K562 (cell line): ENCODE measurements at regions not wholly inside any gene's neighbourhood (a gene's known extent, or its start where the extent isn't known, plus 50 kb on each side); places are given as distances from the start of the nearest gene placed in this dataset.

ENCODE experiments used
- BHLHE40 ChIP-seq: IDR thresholded peaks from 2 replicates; pipeline ENCODE4 v1.6.1; 2011; ENCODE audit warnings: low read length, improper control_type of control experiment
- CTCF ChIP-seq, 3 experiments: IDR thresholded peaks in 2 of 3; conservative IDR thresholded peaks in 1 of 3; 2 replicates each; pipeline ENCODE4 v1.5.1; 2011 to 2012; ENCODE audit warnings: low read length in 3 of 3, mild to moderate bottlenecking in 3 of 3, control low read depth in 2 of 3, improper control_type of control experiment in 1 of 3, inconsistent platforms in 1 of 3, low read depth in 1 of 3, mixed read lengths in 1 of 3, moderate library complexity in 1 of 3; ENCODE audit not compliant: insufficient read depth in 2 of 3
- DDX20 ChIP-seq: fragments of 450-650 bp; IDR thresholded peaks from 2 replicates; pipeline ENCODE4 v1.6.1; 2016; ENCODE audit warnings: missing genetic modification characterization, low read depth, mild to moderate bottlenecking, missing compliant biosample characterization, moderate library complexity
- EGR1 ChIP-seq: fragments of 450-650 bp; conservative IDR thresholded peaks from 2 replicates; pipeline ENCODE4 v1.6.1; 2017; ENCODE audit warnings: mild to moderate bottlenecking
- ELF4 ChIP-seq: fragments of 450-650 bp; formaldehyde crosslinking; IDR thresholded peaks from 2 replicates; pipeline ENCODE4 v1.4.0; 2022; ENCODE audit warnings: missing genetic modification characterization
- EP300 ChIP-seq: IDR thresholded peaks from 2 replicates; pipeline ENCODE4 v1.6.1; 2012; ENCODE audit warnings: low read length, improper control_type of control experiment
- PHF20 ChIP-seq: fragments of 450-650 bp; IDR thresholded peaks from 2 replicates; pipeline ENCODE4 v1.6.1; 2018; ENCODE audit not compliant: partially characterized antibody
- RFX5 ChIP-seq: IDR thresholded peaks from 2 replicates; pipeline ENCODE4 v1.6.1; 2011; ENCODE audit warnings: low read depth, mild to moderate bottlenecking, improper control_type of control experiment, low read length
- RNF2 ChIP-seq: sonication (generic); IDR thresholded peaks from 2 replicates; pipeline ENCODE4 v1.6.1; 2016
- SREBF1 ChIP-seq: fragments of 150-350 bp; IDR thresholded peaks from 2 replicates; pipeline ENCODE4 v1.6.1; 2014; ENCODE audit warnings: antibody characterized with exemption, low read depth, low read length, borderline replicate concordance
- ZNF436 ChIP-seq: fragments of 250-450, 450-650 bp; sonication (Bioruptor Pico); formaldehyde crosslinking; IDR thresholded peaks from 2 replicates; pipeline ENCODE4 v1.7.0; 2020; ENCODE audit warnings: mild to moderate bottlenecking
- ZNF449 ChIP-seq: fragments of 250-450 bp; sonication (Bioruptor Pico); IDR thresholded peaks from 2 replicates; pipeline ENCODE4 v1.8.0; 2022; ENCODE audit warnings: moderate library complexity, mild to moderate bottlenecking, inconsistent platforms
- TF ChIP-seq, protein P1 (sequence below): sonication (generic); formaldehyde crosslinking; IDR thresholded peaks from 2 replicates; pipeline ENCODE4 v1.9.0; 2022; ENCODE audit warnings: mild to moderate bottlenecking, missing genetic modification reagents
- TF ChIP-seq, protein P2 (sequence below): fragments of 250-450 bp; sonication (Bioruptor Pico); IDR thresholded peaks from 2 replicates; pipeline ENCODE4 v1.8.0; 2021; ENCODE audit warnings: borderline replicate concordance, mild to moderate bottlenecking, moderate library complexity; ENCODE audit not compliant: poor library complexity, severe bottlenecking

GRCh38 chr1:69129538-69129937, 438.2 kb upstream of the LRRC7 start:
- TF ChIP-seq PHF20: no peak
- TF ChIP-seq SREBF1: no peak
- TF ChIP-seq EGR1: no peak
- no peak for TF ChIP-seq CTCF (IDR thresholded peaks at IDR 0.05 in 2 of 3, conservative IDR thresholded peaks at IDR 0.05 in 1 of 3; ENCODE audit: insufficient read depth in 2 of 3, low read depth in 1 of 3, low read length in 3 of 3)
- TF ChIP-seq, protein P1, sequence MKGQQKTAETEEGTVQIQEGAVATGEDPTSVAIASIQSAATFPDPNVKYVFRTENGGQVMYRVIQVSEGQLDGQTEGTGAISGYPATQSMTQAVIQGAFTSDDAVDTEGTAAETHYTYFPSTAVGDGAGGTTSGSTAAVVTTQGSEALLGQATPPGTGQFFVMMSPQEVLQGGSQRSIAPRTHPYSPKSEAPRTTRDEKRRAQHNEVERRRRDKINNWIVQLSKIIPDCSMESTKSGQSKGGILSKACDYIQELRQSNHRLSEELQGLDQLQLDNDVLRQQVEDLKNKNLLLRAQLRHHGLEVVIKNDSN (CRISPR knock-in tag): no peak
- TF ChIP-seq, protein P2, sequence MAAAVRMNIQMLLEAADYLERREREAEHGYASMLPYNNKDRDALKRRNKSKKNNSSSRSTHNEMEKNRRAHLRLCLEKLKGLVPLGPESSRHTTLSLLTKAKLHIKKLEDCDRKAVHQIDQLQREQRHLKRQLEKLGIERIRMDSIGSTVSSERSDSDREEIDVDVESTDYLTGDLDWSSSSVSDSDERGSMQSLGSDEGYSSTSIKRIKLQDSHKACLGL (CRISPR knock-in tag): no peak
- no peak for TF ChIP-seq ZNF449 (CRISPR knock-in tag)
- no peak for TF ChIP-seq BHLHE40
- TF ChIP-seq EP300: no peak
- no peak for TF ChIP-seq ZNF436 (CRISPR knock-in tag)
- TF ChIP-seq RNF2: no peak
- TF ChIP-seq ELF4 (CRISPR knock-in tag): no peak
- TF ChIP-seq RFX5: no peak
- no peak for TF ChIP-seq DDX20
